K562 (cell line): ENCODE measurements at regions not wholly inside any gene's neighbourhood (a gene's known extent, or its start where the extent isn't known, plus 50 kb on each side); places are given as distances from the start of the nearest gene placed in this dataset.

Experiments used
- ATAC-seq: fragments of 200-7000 bp; cut with Tn5 transposase; 3 replicates; pipeline ENCODE4 v1.9.1; 2020; ENCODE audit warnings: moderate library complexity
- BruUV-seq: library from RNA; stranded (reverse); fragments of 400-500 nt; replicated peaks from 2 replicates; lab custom pipeline; 2021; lab: Mats Ljungman, UMichigan
- CTCF ChIA-PET: fragments of 300-600 bp; formaldehyde crosslinking; extraction: SDS; loops from one replicate; lab custom pipeline; 2021; ENCODE audit warnings: low intra/inter-chr PET ratio; lab: Yijun Ruan, JAX
- POLR2A ChIA-PET: fragments of 300-600, 350-650 bp; sonication (Branson Sonifier 250); formaldehyde crosslinking; extraction: SDS; loops from one replicate; lab custom pipeline; 2021; ENCODE audit warnings: antibody characterized with exemption, inconsistent platforms; lab: Yijun Ruan, JAX
- DNase-seq, 4 experiments: peaks; one replicate each; pipeline versions ENCODE4 v3.0.0 to v3.0.0-alpha.2; 2011 to 2018; ENCODE audit warnings: low spot score in 3 of 4, mixed read lengths in 3 of 4; ENCODE audit errors: extremely low read depth in 1 of 4
- FAIRE-seq: peaks from 2 replicates; lab custom pipeline; 2011; peaks lifted over from hg19 to GRCh38; lab: Jason Lieb, UNC
- H2AFZ ChIP-seq: 2 replicates; pipeline ENCODE4 v1.6.0; 2011; ENCODE audit warnings: low read depth, low read length, control low read depth, inconsistent platforms
- H3K27ac ChIP-seq: fragments of 200-600 bp; 3 replicates; pipeline ENCODE4 v1.8.0; 2011; ENCODE audit warnings: low read depth, mild to moderate bottlenecking, control low read depth, inconsistent platforms, low read length, moderate library complexity, mixed read lengths; ENCODE audit errors: extremely low read depth
- H3K27me3 ChIP-seq, 2 experiments: fragments of 300-600 bp in 1 of 2; 2 replicates in 1 of 2; 3 replicates in 1 of 2; pipeline versions ENCODE4 v1.6.0 to v1.8.0; 2011; ENCODE audit warnings: inconsistent platforms in 2 of 2, low read length in 2 of 2, mild to moderate bottlenecking in 1 of 2, mixed read lengths in 1 of 2, moderate library complexity in 1 of 2; ENCODE audit not compliant: control insufficient read depth in 2 of 2, insufficient read depth in 2 of 2
- H3K36me3 ChIP-seq: fragments of 300-600 bp; 3 replicates; pipeline ENCODE4 v1.8.0; 2011; ENCODE audit warnings: mild to moderate bottlenecking, low read length, inconsistent platforms; ENCODE audit not compliant: control insufficient read depth, insufficient read depth
- H3K4me1 ChIP-seq, 2 experiments: fragments of 200-600 bp in 1 of 2; replicated peaks in 1 of 2; 2 replicates in 1 of 2; 3 replicates in 1 of 2; pipeline versions ENCODE4 v1.5.1 to v1.8.0; 2011; ENCODE audit warnings: inconsistent platforms in 2 of 2, low read length in 2 of 2, mild to moderate bottlenecking in 1 of 2, mixed read lengths in 1 of 2, moderate library complexity in 1 of 2; ENCODE audit not compliant: control insufficient read depth in 2 of 2, insufficient read depth in 2 of 2
- H3K4me2 ChIP-seq: 2 replicates; pipeline ENCODE4 v1.6.1; 2011; ENCODE audit warnings: low read length, control low read depth, inconsistent platforms, mixed read lengths; ENCODE audit not compliant: insufficient read depth
- H3K4me3 ChIP-seq: fragments of 200-600 bp; sonication (generic), shearing (Covaris generic); 2 replicates; pipeline ENCODE4 v1.5.1; 2016; ENCODE audit warnings: control low read depth, inconsistent platforms
- H3K79me2 ChIP-seq: fragments of 200-600 bp; 3 replicates; pipeline ENCODE4 v1.8.0; 2011; ENCODE audit warnings: low read length, inconsistent platforms; ENCODE audit not compliant: control insufficient read depth, insufficient read depth
- H3K9ac ChIP-seq, 2 experiments: 2 replicates each; pipeline versions ENCODE4 v1.6.0 to v1.6.1; 2011; ENCODE audit warnings: low read depth in 2 of 2, low read length in 2 of 2, control low read depth in 1 of 2, inconsistent platforms in 1 of 2, mild to moderate bottlenecking in 1 of 2, mixed read lengths in 1 of 2; ENCODE audit not compliant: insufficient read depth in 1 of 2
- H3K9me1 ChIP-seq: one replicate; pipeline ENCODE4 v1.6.0; 2011; ENCODE audit warnings: inconsistent platforms, mild to moderate bottlenecking, low read length, moderate library complexity; ENCODE audit not compliant: control insufficient read depth, insufficient read depth
- H3K9me3 ChIP-seq: replicated peaks from 2 replicates; pipeline ENCODE4 v1.5.1; 2011; ENCODE audit warnings: low read depth, low read length, inconsistent platforms; ENCODE audit not compliant: control insufficient read depth, insufficient read depth
- H4K20me1 ChIP-seq: replicated peaks from 2 replicates; pipeline ENCODE4 v1.6.1; 2011; ENCODE audit warnings: low read length, inconsistent platforms, mixed read lengths; ENCODE audit not compliant: control insufficient read depth, insufficient read depth
- KLF13 ChIP-seq: fragments of 450-650 bp; IDR thresholded peaks from 2 replicates; pipeline ENCODE4 v1.6.1; 2016; ENCODE audit warnings: missing genetic modification characterization, low read depth, mild to moderate bottlenecking, missing compliant biosample characterization, moderate library complexity, borderline replicate concordance
- KLF16 ChIP-seq: IDR thresholded peaks from 2 replicates; pipeline ENCODE4 v1.6.1; 2016; ENCODE audit warnings: antibody characterized with exemption
- NFRKB ChIP-seq: fragments of 450-650 bp; IDR thresholded peaks from 2 replicates; pipeline ENCODE4 v1.6.1; 2016; ENCODE audit warnings: low read depth
- SUPT5H ChIP-seq: fragments of 450-650 bp; IDR thresholded peaks from 2 replicates; pipeline ENCODE4 v1.6.1; 2016
- ZBTB11 ChIP-seq, 3 experiments: fragments of 200-800 bp in 1 of 3; fragments of 250-450 bp in 1 of 3; fragments of 450-650 bp in 1 of 3; sonication (Bioruptor Pico) in 1 of 3; sonication (Bioruptor generic) in 1 of 3; formaldehyde crosslinking in 1 of 3; IDR thresholded peaks; 2 replicates each; pipeline versions ENCODE4 v1.6.1 to v1.8.0; 2016 to 2022; ENCODE audit warnings: mild to moderate bottlenecking in 2 of 3, missing genetic modification characterization in 2 of 3, missing compliant biosample characterization in 1 of 3, moderate library complexity in 1 of 3
- ZKSCAN3 ChIP-seq: fragments of 250-450 bp; sonication (Bioruptor Pico); IDR thresholded peaks from 2 replicates; pipeline ENCODE4 v1.4.0; 2020
- ZNF197 ChIP-seq: fragments of 200-800 bp; sonication (Bioruptor generic); IDR thresholded peaks from 2 replicates; pipeline ENCODE4 v1.6.1; 2016; ENCODE audit warnings: low read depth, missing genetic modification characterization, missing compliant biosample characterization
- ZNF511 ChIP-seq: sonication (generic); formaldehyde crosslinking; IDR thresholded peaks from 2 replicates; pipeline ENCODE4 v1.8.0; 2022; ENCODE audit warnings: mild to moderate bottlenecking, missing genetic modification reagents
- WGBS: fragments of 100-300 bp; shearing (Covaris generic); methylation state at CpG from one replicate; pipeline ENCODE4 v1.1.6; 2016; ENCODE audit warnings: low coverage, mixed read lengths; ENCODE audit not compliant: insufficient coverage; ENCODE audit errors: missing lambda C conversion rate; 5-methylcytosine and 5-hydroxymethylcytosine counted together
- in situ Hi-C: fragments of 300-500 bp; cut with MboI; formaldehyde crosslinking; loops from 4 replicates; pipeline ENCODE4 v1.15.0; 2018; ENCODE audit warnings: inconsistent platforms, mixed read lengths
- intact Hi-C: fragments of 100-400 bp; cut with micrococcal nuclease; formaldehyde crosslinking; loops from 2 replicates; pipeline ENCODE4 v1.14.2; 2022

GRCh38 chr2:240324312-240325015 is 111.0 kb upstream of the GPC1 start:
- no TSS peak for BruUV-seq

More at GRCh38 chr2:240324312-240325015, 111.0 kb upstream of the GPC1 start:
- Histone ChIP-seq H2AFZ (no peak overlapping the region), H3K4me2 (no peak overlapping the region)
- no peak for TF ChIP-seq SUPT5H
- no peak for TF ChIP-seq ZKSCAN3 (CRISPR knock-in tag)
- TF ChIP-seq ZNF197 (CRISPR knock-in tag) = no peak
- no peak for TF ChIP-seq KLF16
- no peak for TF ChIP-seq NFRKB
- TF ChIP-seq KLF13 (tag) = no peak
- no peak for TF ChIP-seq ZBTB11 (CRISPR knock-in tag; IDR thresholded peaks at IDR 0.05)
- TF ChIP-seq ZNF511 (CRISPR knock-in tag) = no peak
- TF ChIP-seq, all 486 proteins: peak for 0
- no peaks in the 10 kb centered on the region for H3K36me3 ChIP-seq
- intact Hi-C loops (no loop called here), in situ Hi-C loops (no loop called here)
- no peaks in the 10 kb centered on the region for H3K9me3 ChIP-seq
- H3K9me1 ChIP-seq = no peaks in the 10 kb centered on the region
- no peak for FAIRE-seq
- ChIA-PET POLR2A (interaction anchor here (0.7 to 1.2 kb wide), 3 partner anchors 11 to 474 kb away, joined by 3 to 4 read pairs (median 3); no protein-coding TSS in a partner anchor), CTCF (no interaction called here)
- H3K79me2 ChIP-seq = no peaks in the 10 kb centered on the region
- no peak overlapping the region for H3K9ac ChIP-seq
- H3K4me1 ChIP-seq = no peaks in the 10 kb centered on the region; a peak in 2 of 5 replicates
- no peak overlapping the region for H3K4me3 ChIP-seq
- H3K27me3 ChIP-seq = peaks cover 8 to 69% of the 10 kb centered on the region in 2 experiments; a peak in 4 of 5 replicates
- H4K20me1 ChIP-seq = 0 out of 2 replicates have a peak, but pooled peaks cover 3% of the 10 kb centered on the region
- no peak for ATAC-seq
- WGBS = under 1% methylated on average over 25 of the region's 25 CpGs
- DNase-seq = no peak
- no peak overlapping the region for H3K27ac ChIP-seq
